Left lung (tissue), 4 donors: ENCODE measurements at regions not wholly inside any gene's neighbourhood (a gene's known extent, or its start where the extent isn't known, plus 50 kb on each side); places are given as distances from the start of the nearest gene placed in this dataset.

Experiments used
- ATAC-seq: fragments of 200-7000 bp; cut with Tn5 transposase; one replicate; pipeline ENCODE4 v1.9.1; 2020; ENCODE audit warnings: moderate library complexity
- DNase-seq, 4 donors: peaks; one replicate each; pipeline ENCODE4 v3.0.0-alpha.2; 2013 to 2020
- H3K27ac ChIP-seq, 2 donors: fragments of 200-600 bp; sonication (generic) in 1 of 2; one replicate each; pipeline versions ENCODE4 v1.5.0 to v1.8.0; 2020 to 2021
- H3K27me3 ChIP-seq, 2 donors: fragments of 200-600 bp; sonication (generic) in 1 of 2; one replicate each; pipeline versions ENCODE4 v1.5.0 to v1.8.0; 2020 to 2021
- H3K36me3 ChIP-seq, 2 donors: fragments of 200-600 bp; sonication (generic) in 1 of 2; one replicate each; pipeline versions ENCODE4 v1.5.0 to v1.8.0; 2020 to 2021
- H3K4me1 ChIP-seq, 2 donors: fragments of 200-600 bp; one replicate each; pipeline ENCODE4 v1.8.0; 2021
- H3K4me3 ChIP-seq, 2 donors: fragments of 200-600 bp; sonication (generic) in 1 of 2; one replicate each; pipeline versions ENCODE4 v1.5.0 to v1.8.0; 2020 to 2021; ENCODE audit warnings: mild to moderate bottlenecking in 1 of 2
- H3K9me3 ChIP-seq, 2 donors: fragments of 200-600 bp; sonication (generic) in 1 of 2; one replicate each; pipeline versions ENCODE4 v1.5.0 to v1.8.0; 2020 to 2021
- intact Hi-C, 2 donors: fragments of 100-400 bp; cut with DNase I; formaldehyde crosslinking; loops; one replicate each; pipeline versions ENCODE4 v1.11.2 to v1.14.2; 2022
- TF ChIP-seq, protein P1 (sequence below), 2 donors: fragments of 200-600 bp; sonication (generic) in 1 of 2; IDR thresholded peaks; one replicate each; pipeline versions ENCODE4 v1.5.0 to v1.8.0; 2021; ENCODE audit warnings: antibody characterized with exemption in 2 of 2
- donor health status: DM: no; HTN: yes; CAD: no.
- donor health status: DM: no; HTN: no; CAD: no.

GRCh38 chr5:54862036-54862435 lies 123.4 kb downstream of the ESM1 start:
- intact Hi-C loops, result no loop called here
- Histone ChIP-seq H3K9me3 (peaks cover 0 to 21% of the 10 kb centered on the region in 2 donors), H3K27ac (peak overlapping the region in 1 of 2 donors; percentile 19), H3K27me3 (no peaks in the 10 kb centered on the region), H3K4me1 (peaks cover 0 to 12% of the 10 kb centered on the region in 2 donors), H3K36me3 (no peaks in the 10 kb centered on the region), H3K4me3 (no peak overlapping the region)
- DNase-seq (no peak), ATAC-seq (no peak)
- TF ChIP-seq, protein P1, sequence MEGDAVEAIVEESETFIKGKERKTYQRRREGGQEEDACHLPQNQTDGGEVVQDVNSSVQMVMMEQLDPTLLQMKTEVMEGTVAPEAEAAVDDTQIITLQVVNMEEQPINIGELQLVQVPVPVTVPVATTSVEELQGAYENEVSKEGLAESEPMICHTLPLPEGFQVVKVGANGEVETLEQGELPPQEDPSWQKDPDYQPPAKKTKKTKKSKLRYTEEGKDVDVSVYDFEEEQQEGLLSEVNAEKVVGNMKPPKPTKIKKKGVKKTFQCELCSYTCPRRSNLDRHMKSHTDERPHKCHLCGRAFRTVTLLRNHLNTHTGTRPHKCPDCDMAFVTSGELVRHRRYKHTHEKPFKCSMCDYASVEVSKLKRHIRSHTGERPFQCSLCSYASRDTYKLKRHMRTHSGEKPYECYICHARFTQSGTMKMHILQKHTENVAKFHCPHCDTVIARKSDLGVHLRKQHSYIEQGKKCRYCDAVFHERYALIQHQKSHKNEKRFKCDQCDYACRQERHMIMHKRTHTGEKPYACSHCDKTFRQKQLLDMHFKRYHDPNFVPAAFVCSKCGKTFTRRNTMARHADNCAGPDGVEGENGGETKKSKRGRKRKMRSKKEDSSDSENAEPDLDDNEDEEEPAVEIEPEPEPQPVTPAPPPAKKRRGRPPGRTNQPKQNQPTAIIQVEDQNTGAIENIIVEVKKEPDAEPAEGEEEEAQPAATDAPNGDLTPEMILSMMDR (IDR thresholded peaks at IDR 0.05), result no peak

- H3K4me3 ChIP-seq, result no peak overlapping the region
- ATAC-seq (no peak), DNase-seq (no peak)
- TF ChIP-seq, protein P1 (IDR thresholded peaks at IDR 0.05), result no peak
- peaks cover 0 to 9% of the 10 kb centered on the region in 2 donors for H3K4me1 ChIP-seq
- H3K36me3 ChIP-seq, result no peaks in the 10 kb centered on the region
- peaks cover 0 to 25% of the 10 kb centered on the region in 2 donors for H3K9me3 ChIP-seq
- H3K27me3 ChIP-seq, result no peaks in the 10 kb centered on the region
- H3K27ac ChIP-seq, result no peak overlapping the region
- intact Hi-C loops, result no loop called here
These were observed 124.0 kb downstream of the ESM1 start for GRCh38 chr5:54861212-54861894.

DNA sequence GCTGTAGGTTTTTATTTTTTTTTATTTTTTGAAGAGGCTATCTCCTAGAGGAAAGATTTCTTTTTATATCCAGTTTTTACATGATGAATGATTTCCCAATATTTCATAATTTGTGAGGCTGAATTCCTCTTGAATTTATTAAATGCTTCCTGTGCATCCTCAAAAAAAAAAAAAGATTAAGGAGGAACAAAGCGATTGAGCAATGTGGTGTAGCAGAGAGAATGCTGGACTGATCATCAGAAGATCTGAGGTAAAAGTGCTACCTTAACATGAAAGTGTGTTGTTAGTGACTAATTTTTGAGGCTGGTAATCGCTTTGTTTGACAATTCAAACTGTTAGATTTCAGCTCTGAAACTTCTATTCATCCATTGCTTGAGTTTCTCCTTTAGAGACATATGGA lies 125.1 kb downstream of the ESM1 start:
- TF ChIP-seq, protein P1 (IDR thresholded peaks at IDR 0.05), result no peak
- no peak for DNase-seq
- Histone ChIP-seq H3K36me3 (no peaks in the 10 kb centered on the region), H3K9me3 (peaks cover 0 to 25% of the 10 kb centered on the region in 2 donors), H3K4me3 (no peak overlapping the region), H3K27me3 (no peaks in the 10 kb centered on the region), H3K4me1 (peaks cover 0 to 9% of the 10 kb centered on the region in 2 donors), H3K27ac (no peak overlapping the region)
- no peak for ATAC-seq
- intact Hi-C loops, result no loop called here

GRCh38 chr5:54859316-54859715 lies 126.1 kb downstream of the ESM1 start:
- ATAC-seq (no peak), DNase-seq (no peak)
- TF ChIP-seq, protein P1 (IDR thresholded peaks at IDR 0.05), result no peak
- Histone ChIP-seq H3K27ac (no peak overlapping the region), H3K27me3 (no peaks in the 10 kb centered on the region), H3K36me3 (no peaks in the 10 kb centered on the region), H3K4me3 (no peak overlapping the region), H3K9me3 (peaks cover 0 to 25% of the 10 kb centered on the region in 2 donors), H3K4me1 (peaks cover 0 to 9% of the 10 kb centered on the region in 2 donors)
- intact Hi-C loops, result no loop called here

- Histone ChIP-seq H3K4me1 (peaks cover 0 to 4% of the 10 kb centered on the region in 2 donors), H3K27ac (no peak overlapping the region), H3K4me3 (no peak overlapping the region), H3K9me3 (peaks cover 0 to 25% of the 10 kb centered on the region in 2 donors), H3K36me3 (no peaks in the 10 kb centered on the region), H3K27me3 (no peaks in the 10 kb centered on the region)
- TF ChIP-seq, protein P1 (IDR thresholded peaks at IDR 0.05), result no peak
- intact Hi-C loops, result no loop called here
- no peak for ATAC-seq
- DNase-seq, result no peak
These were observed 130.4 kb downstream of the ESM1 start for GRCh38 chr5:54854883-54855581.
